ENCODE measurements at regions not wholly inside any gene's neighbourhood (a gene's known extent, or its start where the extent isn't known, plus 50 kb on each side); places are given as distances from the start of the nearest gene placed in this dataset.

GRCh38 chr2:56671973-56672569 is 488.3 kb downstream of the CCDC85A start:
- 66 to 75% methylated on average over 3 to 4 of the region's 5 CpGs for WGBS, 2 experiments (ENCODE audit: insufficient coverage in 2 of 2)
- H3K27ac ChIP-seq (ENCODE audit: low read depth, low read length, severe bottlenecking) = no peak overlapping the region
- H3K4me1 ChIP-seq (ENCODE audit: control insufficient read depth, insufficient read depth, low read length, poor library complexity, severe bottlenecking) = no peaks in the 10 kb centered on the region
- no peak overlapping the region for H3K4me3 ChIP-seq (ENCODE audit: extremely low read depth, insufficient read depth, low read length, poor library complexity, severe bottlenecking)
- H3K36me3 ChIP-seq (ENCODE audit: control insufficient read depth, insufficient read depth, low read length) = no peaks in the 10 kb centered on the region
- peaks cover 18% of the 10 kb centered on the region for H3K9me3 ChIP-seq (ENCODE audit: control insufficient read depth, low read length)

- H3K4me1 ChIP-seq (ENCODE audit: control insufficient read depth, insufficient read depth, low read length, poor library complexity, severe bottlenecking) = no peaks in the 10 kb centered on the region
- H3K4me3 ChIP-seq (ENCODE audit: extremely low read depth, insufficient read depth, low read length, poor library complexity, severe bottlenecking) = no peak overlapping the region
- H3K9me3 ChIP-seq (ENCODE audit: control insufficient read depth, low read length) = peaks cover 18% of the 10 kb centered on the region
- no peak overlapping the region for H3K27ac ChIP-seq (ENCODE audit: low read depth, low read length, severe bottlenecking)
- H3K36me3 ChIP-seq (ENCODE audit: control insufficient read depth, insufficient read depth, low read length) = no peaks in the 10 kb centered on the region
Observed at GRCh38 chr2:56674084-56674483, 490.3 kb downstream of the CCDC85A start.

GRCh38 chr2:56676966-56677365 is 493.2 kb downstream of the CCDC85A start:
- WGBS, 2 experiments (ENCODE audit: insufficient coverage in 2 of 2) = 79 to 100% methylated on average over 1 to 2 of the region's 2 CpGs
- H3K36me3 ChIP-seq (ENCODE audit: control insufficient read depth, insufficient read depth, low read length) = no peaks in the 10 kb centered on the region
- peaks cover 10% of the 10 kb centered on the region for H3K4me1 ChIP-seq (ENCODE audit: control insufficient read depth, insufficient read depth, low read length, poor library complexity, severe bottlenecking)
- H3K4me3 ChIP-seq (ENCODE audit: extremely low read depth, insufficient read depth, low read length, poor library complexity, severe bottlenecking) = no peak overlapping the region
- H3K27ac ChIP-seq (ENCODE audit: low read depth, low read length, severe bottlenecking) = no peak overlapping the region
- peaks cover 16% of the 10 kb centered on the region for H3K9me3 ChIP-seq (ENCODE audit: control insufficient read depth, low read length)

- H3K9me3 ChIP-seq (ENCODE audit: control insufficient read depth, low read length) = no peaks in the 10 kb centered on the region
- WGBS, 2 experiments (ENCODE audit: insufficient coverage in 2 of 2) = no CpG with 5 or more reads among the region's 3 CpGs
- H3K27ac ChIP-seq (ENCODE audit: low read depth, low read length, severe bottlenecking) = peak overlapping the region; percentile 61
- no peak overlapping the region for H3K4me3 ChIP-seq (ENCODE audit: extremely low read depth, insufficient read depth, low read length, poor library complexity, severe bottlenecking)
- no peaks in the 10 kb centered on the region for H3K36me3 ChIP-seq (ENCODE audit: control insufficient read depth, insufficient read depth, low read length)
- H3K4me1 ChIP-seq (ENCODE audit: control insufficient read depth, insufficient read depth, low read length, poor library complexity, severe bottlenecking) = peaks cover 13% of the 10 kb centered on the region
Observed at GRCh38 chr2:56680971-56681631, 497.3 kb downstream of the CCDC85A start.

- Histone ChIP-seq H3K36me3 (ENCODE audit: control insufficient read depth, insufficient read depth, low read length) (no peaks in the 10 kb centered on the region), H3K4me1 (ENCODE audit: control insufficient read depth, insufficient read depth, low read length, poor library complexity, severe bottlenecking) (peaks cover 13% of the 10 kb centered on the region), H3K4me3 (ENCODE audit: extremely low read depth, insufficient read depth, low read length, poor library complexity, severe bottlenecking) (no peak overlapping the region), H3K27ac (ENCODE audit: low read depth, low read length, severe bottlenecking) (no peak overlapping the region), H3K9me3 (ENCODE audit: control insufficient read depth, low read length) (no peaks in the 10 kb centered on the region)
- WGBS, 2 experiments (ENCODE audit: insufficient coverage in 2 of 2) = 100% methylated on average over 2 of the region's 5 CpGs; no CpG with 5 or more reads in 1 of the 2 experiments
Observed at GRCh38 chr2:56681659-56682396, 498.0 kb downstream of the CCDC85A start.

GRCh38 chr2:56682397-56682760 is 498.6 kb downstream of the CCDC85A start:
- WGBS, 2 experiments (ENCODE audit: insufficient coverage in 2 of 2) = 100% methylated on average over 1 of the region's 3 CpGs; no CpG with 5 or more reads in 1 of the 2 experiments
- H3K27ac ChIP-seq (ENCODE audit: low read depth, low read length, severe bottlenecking) = no peak overlapping the region
- H3K4me1 ChIP-seq (ENCODE audit: control insufficient read depth, insufficient read depth, low read length, poor library complexity, severe bottlenecking) = peaks cover 13% of the 10 kb centered on the region
- no peaks in the 10 kb centered on the region for H3K36me3 ChIP-seq (ENCODE audit: control insufficient read depth, insufficient read depth, low read length)
- no peak overlapping the region for H3K4me3 ChIP-seq (ENCODE audit: extremely low read depth, insufficient read depth, low read length, poor library complexity, severe bottlenecking)
- no peaks in the 10 kb centered on the region for H3K9me3 ChIP-seq (ENCODE audit: control insufficient read depth, low read length)

- H3K4me1 ChIP-seq (ENCODE audit: control insufficient read depth, insufficient read depth, low read length, poor library complexity, severe bottlenecking) = peaks cover 13% of the 10 kb centered on the region
- no peak overlapping the region for H3K27ac ChIP-seq (ENCODE audit: low read depth, low read length, severe bottlenecking)
- H3K4me3 ChIP-seq (ENCODE audit: extremely low read depth, insufficient read depth, low read length, poor library complexity, severe bottlenecking) = no peak overlapping the region
- WGBS, 2 experiments (ENCODE audit: insufficient coverage in 2 of 2) = no CpG with 5 or more reads among the region's 1 CpG
- H3K9me3 ChIP-seq (ENCODE audit: control insufficient read depth, low read length) = no peaks in the 10 kb centered on the region
- no peaks in the 10 kb centered on the region for H3K36me3 ChIP-seq (ENCODE audit: control insufficient read depth, insufficient read depth, low read length)
Observed at GRCh38 chr2:56684327-56684726, 500.5 kb downstream of the CCDC85A start.

GRCh38 chr2:56685205-56685604 is 501.4 kb downstream of the CCDC85A start:
- H3K4me1 ChIP-seq (ENCODE audit: control insufficient read depth, insufficient read depth, low read length, poor library complexity, severe bottlenecking) = peaks cover 13% of the 10 kb centered on the region
- no peaks in the 10 kb centered on the region for H3K9me3 ChIP-seq (ENCODE audit: control insufficient read depth, low read length)
- H3K27ac ChIP-seq (ENCODE audit: low read depth, low read length, severe bottlenecking) = no peak overlapping the region
- WGBS, 2 experiments (ENCODE audit: insufficient coverage in 2 of 2) = 70 to 97% methylated on average over 2 to 3 of the region's 4 CpGs
- H3K36me3 ChIP-seq (ENCODE audit: control insufficient read depth, insufficient read depth, low read length) = no peaks in the 10 kb centered on the region
- H3K4me3 ChIP-seq (ENCODE audit: extremely low read depth, insufficient read depth, low read length, poor library complexity, severe bottlenecking) = no peak overlapping the region

- H3K4me3 ChIP-seq (ENCODE audit: extremely low read depth, insufficient read depth, low read length, poor library complexity, severe bottlenecking) = no peak overlapping the region
- H3K9me3 ChIP-seq (ENCODE audit: control insufficient read depth, low read length) = no peaks in the 10 kb centered on the region
- no CpG with 5 or more reads among the region's 1 CpG for WGBS, 2 experiments (ENCODE audit: insufficient coverage in 2 of 2)
- no peaks in the 10 kb centered on the region for H3K36me3 ChIP-seq (ENCODE audit: control insufficient read depth, insufficient read depth, low read length)
- peaks cover 2% of the 10 kb centered on the region for H3K4me1 ChIP-seq (ENCODE audit: control insufficient read depth, insufficient read depth, low read length, poor library complexity, severe bottlenecking)
- no peak overlapping the region for H3K27ac ChIP-seq (ENCODE audit: low read depth, low read length, severe bottlenecking)
Observed at GRCh38 chr2:56687169-56687568, 503.4 kb downstream of the CCDC85A start.

- no peak overlapping the region for H3K27ac ChIP-seq (ENCODE audit: low read depth, low read length, severe bottlenecking)
- 55 to 86% methylated on average over 1 of the region's 1 CpG for WGBS, 2 experiments (ENCODE audit: insufficient coverage in 2 of 2)
- H3K4me1 ChIP-seq (ENCODE audit: control insufficient read depth, insufficient read depth, low read length, poor library complexity, severe bottlenecking) = no peaks in the 10 kb centered on the region
- no peaks in the 10 kb centered on the region for H3K36me3 ChIP-seq (ENCODE audit: control insufficient read depth, insufficient read depth, low read length)
- H3K4me3 ChIP-seq (ENCODE audit: extremely low read depth, insufficient read depth, low read length, poor library complexity, severe bottlenecking) = no peak overlapping the region
- no peaks in the 10 kb centered on the region for H3K9me3 ChIP-seq (ENCODE audit: control insufficient read depth, low read length)
Observed at GRCh38 chr2:56688661-56689060, 504.9 kb downstream of the CCDC85A start.

- Histone ChIP-seq H3K9me3 (ENCODE audit: control insufficient read depth, low read length) (no peaks in the 10 kb centered on the region), H3K4me1 (ENCODE audit: control insufficient read depth, insufficient read depth, low read length, poor library complexity, severe bottlenecking) (no peaks in the 10 kb centered on the region), H3K36me3 (ENCODE audit: control insufficient read depth, insufficient read depth, low read length) (no peaks in the 10 kb centered on the region), H3K4me3 (ENCODE audit: extremely low read depth, insufficient read depth, low read length, poor library complexity, severe bottlenecking) (no peak overlapping the region), H3K27ac (ENCODE audit: low read depth, low read length, severe bottlenecking) (no peak overlapping the region)
- WGBS, 2 experiments (ENCODE audit: insufficient coverage in 2 of 2) = 100% methylated on average over 1 of the region's 2 CpGs; no CpG with 5 or more reads in 1 of the 2 experiments
Observed at GRCh38 chr2:56693501-56693900, 509.7 kb downstream of the CCDC85A start.

All from mesodermal cell (in vitro differentiated cells).